Hepatocyte (in vitro differentiated cells): ENCODE measurements at regions not wholly inside any gene's neighbourhood (a gene's known extent, or its start where the extent isn't known, plus 50 kb on each side); places are given as distances from the start of the nearest gene placed in this dataset.

Experiments used
- CTCF ChIP-seq: fragments of 200-600 bp; sonication (generic); IDR thresholded peaks from 2 replicates; pipeline ENCODE4 v1.5.1; 2016; ENCODE audit warnings: antibody characterized with exemption, mild to moderate bottlenecking; ENCODE audit not compliant: poor library complexity
- EZH2 ChIP-seq: fragments of 200-600 bp; sonication (generic); IDR thresholded peaks from 2 replicates; pipeline ENCODE4 v1.6.1; 2016; ENCODE audit warnings: antibody characterized with exemption, mild to moderate bottlenecking, borderline replicate concordance
- EZH2phosphoT487 ChIP-seq: fragments of 200-600 bp; sonication (generic); IDR thresholded peaks from one replicate; pipeline ENCODE4 v1.6.1; 2018; ENCODE audit warnings: antibody characterized with exemption, mild to moderate bottlenecking, low read depth, moderate library complexity; ENCODE audit not compliant: unreplicated experiment, severe bottlenecking

GRCh38 chr11:97964332-97965004 lies 1056.3 kb upstream of the CNTN5 start:
- TF ChIP-seq EZH2 (no peak), CTCF (no peak), EZH2phosphoT487 (no peak)
